ENCODE measurements at regions not wholly inside any gene's neighbourhood (a gene's known extent, or its start where the extent isn't known, plus 50 kb on each side); places are given as distances from the start of the nearest gene placed in this dataset.

DNA sequence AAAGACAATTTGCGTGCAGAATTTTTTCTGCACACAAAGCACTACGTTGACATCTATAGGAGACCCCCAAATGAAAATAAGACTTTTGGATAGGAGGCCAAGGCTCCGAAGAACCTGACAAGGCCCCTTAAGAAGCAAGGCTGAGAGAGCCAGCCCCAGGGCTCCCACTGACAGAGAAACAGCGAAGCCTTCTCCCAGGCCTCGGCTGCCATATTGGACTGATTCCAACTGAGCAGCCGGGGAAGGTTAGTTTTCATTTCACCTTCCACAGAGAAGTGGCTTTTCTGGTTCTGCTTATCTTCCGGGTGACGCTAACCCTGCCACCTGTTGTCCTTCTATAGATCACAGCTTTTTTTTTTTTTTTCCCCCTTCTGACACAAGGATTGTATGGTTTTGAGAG is 356.7 kb downstream of the SOX9 start:
- H3K4me3 ChIP-seq (ENCODE audit: low read length), result no peak overlapping the region
- H3K36me3 ChIP-seq (ENCODE audit: insufficient read depth, low read length), result no peaks in the 10 kb centered on the region
- no peak overlapping the region for H3K9ac ChIP-seq (ENCODE audit: low read depth, low read length)
- peak overlapping the region; percentile 89; the same call in 1 of the 2 replicates for H3K27ac ChIP-seq (ENCODE audit: low read depth, low read length)
- WGBS, result 94% methylated on average over 8 of the region's 8 CpGs
- peaks cover 33% of the 10 kb centered on the region for H3K4me1 ChIP-seq (ENCODE audit: insufficient read depth, low read length)
- H3K9me3 ChIP-seq (ENCODE audit: insufficient read depth, low read depth, low read length), result no peaks in the 10 kb centered on the region
- H3K27me3 ChIP-seq (ENCODE audit: insufficient read depth, low read length), result 0 out of 2 replicates have a peak, but pooled peaks cover 4% of the 10 kb centered on the region

DNA sequence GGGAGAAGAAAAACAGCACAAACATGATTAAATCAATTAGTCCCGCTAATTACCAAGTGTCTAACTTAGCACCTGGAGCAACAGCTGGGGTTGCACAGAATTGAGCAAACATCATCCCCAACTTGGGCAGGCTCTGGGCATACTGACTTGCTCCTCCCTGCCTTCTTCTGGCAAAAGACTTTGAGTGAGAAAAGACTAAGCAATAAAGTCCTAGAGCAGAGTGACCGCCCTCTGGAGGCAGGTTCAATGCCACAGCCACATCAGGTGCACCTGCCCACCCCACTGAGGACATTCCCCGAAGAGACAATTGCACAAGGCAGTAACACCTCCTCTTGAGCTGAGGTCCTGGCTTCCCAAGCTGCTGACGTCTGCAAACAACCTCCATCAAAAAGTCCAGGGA is 358.3 kb downstream of the SOX9 start:
- H3K9me3 ChIP-seq (ENCODE audit: insufficient read depth, low read depth, low read length), result no peaks in the 10 kb centered on the region
- peaks cover 33% of the 10 kb centered on the region for H3K4me1 ChIP-seq (ENCODE audit: insufficient read depth, low read length)
- no peak overlapping the region for H3K27ac ChIP-seq (ENCODE audit: low read depth, low read length)
- no peak overlapping the region for H3K4me3 ChIP-seq (ENCODE audit: low read length)
- H3K36me3 ChIP-seq (ENCODE audit: insufficient read depth, low read length), result no peaks in the 10 kb centered on the region
- H3K27me3 ChIP-seq (ENCODE audit: insufficient read depth, low read length), result 0 out of 2 replicates have a peak, but pooled peaks cover 4% of the 10 kb centered on the region
- 86% methylated on average over 4 of the region's 4 CpGs for WGBS
- no peak overlapping the region for H3K9ac ChIP-seq (ENCODE audit: low read depth, low read length)

DNA sequence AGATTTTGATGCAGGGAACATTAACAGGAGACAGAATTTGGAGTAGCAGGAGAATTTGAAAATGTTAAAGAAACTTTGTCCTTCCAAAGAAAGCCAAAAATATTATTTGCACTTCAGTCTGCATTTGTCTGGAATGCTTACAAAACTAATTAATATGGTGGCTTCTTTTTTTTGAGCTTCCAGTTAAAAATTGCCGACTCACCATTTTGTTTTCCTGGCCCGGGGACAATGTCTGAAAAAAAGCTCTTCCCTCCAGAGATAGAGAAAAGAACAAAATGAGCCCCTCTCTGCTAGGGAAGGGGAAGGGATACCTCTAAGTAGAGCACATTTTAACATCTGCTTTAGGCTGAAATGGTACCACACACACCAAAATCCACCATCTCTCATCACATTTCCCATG is 360.8 kb downstream of the SOX9 start:
- Histone ChIP-seq H3K4me1 (ENCODE audit: insufficient read depth, low read length) (peaks cover 12% of the 10 kb centered on the region), H3K4me3 (ENCODE audit: low read length) (no peak overlapping the region), H3K9me3 (ENCODE audit: insufficient read depth, low read depth, low read length) (no peaks in the 10 kb centered on the region), H3K36me3 (ENCODE audit: insufficient read depth, low read length) (no peaks in the 10 kb centered on the region), H3K9ac (ENCODE audit: low read depth, low read length) (no peak overlapping the region), H3K27me3 (ENCODE audit: insufficient read depth, low read length) (0 out of 2 replicates have a peak, but pooled peaks cover 4% of the 10 kb centered on the region), H3K27ac (ENCODE audit: low read depth, low read length) (no peak overlapping the region)
- WGBS, result 100% methylated on average over 2 of the region's 2 CpGs

GRCh38 chr17:72485596-72485995 is 364.8 kb downstream of the SOX9 start:
- H3K36me3 ChIP-seq (ENCODE audit: insufficient read depth, low read length), result no peaks in the 10 kb centered on the region
- 94% methylated on average over 3 of the region's 4 CpGs for WGBS
- H3K9me3 ChIP-seq (ENCODE audit: insufficient read depth, low read depth, low read length), result no peaks in the 10 kb centered on the region
- no peak overlapping the region for H3K9ac ChIP-seq (ENCODE audit: low read depth, low read length)
- H3K4me3 ChIP-seq (ENCODE audit: low read length), result no peak overlapping the region
- no peaks in the 10 kb centered on the region for H3K4me1 ChIP-seq (ENCODE audit: insufficient read depth, low read length)
- H3K27ac ChIP-seq (ENCODE audit: low read depth, low read length), result no peak overlapping the region
- H3K27me3 ChIP-seq (ENCODE audit: insufficient read depth, low read length), result no peaks in the 10 kb centered on the region

- H3K9ac ChIP-seq (ENCODE audit: low read depth, low read length), result no peak overlapping the region
- no peaks in the 10 kb centered on the region for H3K36me3 ChIP-seq (ENCODE audit: insufficient read depth, low read length)
- H3K27ac ChIP-seq (ENCODE audit: low read depth, low read length), result no peak overlapping the region
- no peaks in the 10 kb centered on the region for H3K4me1 ChIP-seq (ENCODE audit: insufficient read depth, low read length)
- H3K4me3 ChIP-seq (ENCODE audit: low read length), result no peak overlapping the region
- no peaks in the 10 kb centered on the region for H3K9me3 ChIP-seq (ENCODE audit: insufficient read depth, low read depth, low read length)
- H3K27me3 ChIP-seq (ENCODE audit: insufficient read depth, low read length), result no peaks in the 10 kb centered on the region
Measured at GRCh38 chr17:72486806-72487205, 366.0 kb downstream of the SOX9 start.

GRCh38 chr17:72487731-72488494 is 367.1 kb downstream of the SOX9 start:
- H3K4me3 ChIP-seq (ENCODE audit: low read length), result no peak overlapping the region
- no peaks in the 10 kb centered on the region for H3K9me3 ChIP-seq (ENCODE audit: insufficient read depth, low read depth, low read length)
- no peaks in the 10 kb centered on the region for H3K4me1 ChIP-seq (ENCODE audit: insufficient read depth, low read length)
- H3K27me3 ChIP-seq (ENCODE audit: insufficient read depth, low read length), result no peaks in the 10 kb centered on the region
- WGBS, result 86% methylated on average over 19 of the region's 19 CpGs
- H3K9ac ChIP-seq (ENCODE audit: low read depth, low read length), result no peak overlapping the region
- no peak overlapping the region for H3K27ac ChIP-seq (ENCODE audit: low read depth, low read length)
- H3K36me3 ChIP-seq (ENCODE audit: insufficient read depth, low read length), result no peaks in the 10 kb centered on the region

DNA sequence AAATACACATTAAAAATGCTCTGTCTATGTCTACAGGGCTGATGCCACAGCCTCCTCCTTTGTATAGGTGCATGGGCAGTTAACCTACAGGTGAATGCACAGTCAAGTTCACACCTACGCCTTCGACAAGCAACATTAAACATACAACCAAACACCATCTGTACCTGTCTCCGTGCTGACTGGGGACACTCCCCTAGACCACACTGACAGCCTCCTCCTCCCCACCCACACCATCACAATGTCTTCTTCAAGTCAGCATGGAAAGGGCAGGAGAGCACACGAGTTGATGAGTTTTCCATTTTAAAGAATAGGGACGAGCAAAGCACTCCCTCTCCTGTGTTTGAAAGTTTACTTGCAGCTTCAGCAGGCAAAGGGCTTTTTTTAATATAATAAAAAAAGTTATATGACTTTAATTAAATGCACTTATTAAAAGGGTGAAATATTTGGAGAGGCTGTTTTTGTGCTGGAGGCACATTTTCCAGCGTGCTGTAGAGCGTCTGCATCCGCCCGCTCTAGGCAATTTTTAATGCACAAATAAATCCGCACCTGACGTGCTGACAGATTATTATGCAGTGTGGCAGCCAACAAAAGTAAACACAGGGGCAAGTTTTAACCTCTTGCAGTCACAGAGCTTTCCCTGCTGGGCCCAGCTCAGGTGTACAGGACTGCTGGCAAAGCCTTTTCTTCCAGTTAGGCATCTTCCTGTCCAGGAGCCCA is 367.9 kb downstream of the SOX9 start:
- H3K9ac ChIP-seq (ENCODE audit: low read depth, low read length), result no peak overlapping the region
- WGBS, result 88% methylated on average over 11 of the region's 11 CpGs
- no peaks in the 10 kb centered on the region for H3K36me3 ChIP-seq (ENCODE audit: insufficient read depth, low read length)
- no peaks in the 10 kb centered on the region for H3K4me1 ChIP-seq (ENCODE audit: insufficient read depth, low read length)
- no peak overlapping the region for H3K4me3 ChIP-seq (ENCODE audit: low read length)
- no peak overlapping the region for H3K27ac ChIP-seq (ENCODE audit: low read depth, low read length)
- H3K9me3 ChIP-seq (ENCODE audit: insufficient read depth, low read depth, low read length), result no peaks in the 10 kb centered on the region
- H3K27me3 ChIP-seq (ENCODE audit: insufficient read depth, low read length), result no peaks in the 10 kb centered on the region

- Histone ChIP-seq H3K27me3 (ENCODE audit: insufficient read depth, low read length) (no peaks in the 10 kb centered on the region), H3K36me3 (ENCODE audit: insufficient read depth, low read length) (no peaks in the 10 kb centered on the region), H3K4me1 (ENCODE audit: insufficient read depth, low read length) (no peaks in the 10 kb centered on the region), H3K9me3 (ENCODE audit: insufficient read depth, low read depth, low read length) (no peaks in the 10 kb centered on the region), H3K27ac (ENCODE audit: low read depth, low read length) (no peak overlapping the region), H3K9ac (ENCODE audit: low read depth, low read length) (no peak overlapping the region), H3K4me3 (ENCODE audit: low read length) (no peak overlapping the region)
- WGBS, result 90% methylated on average over 5 of the region's 5 CpGs
Measured at GRCh38 chr17:72489272-72489641, 368.4 kb downstream of the SOX9 start.

GRCh38 chr17:72491102-72491501 is 370.3 kb downstream of the SOX9 start:
- WGBS, result 86% methylated on average over 2 of the region's 2 CpGs
- Histone ChIP-seq H3K9me3 (ENCODE audit: insufficient read depth, low read depth, low read length) (no peaks in the 10 kb centered on the region), H3K4me1 (ENCODE audit: insufficient read depth, low read length) (no peaks in the 10 kb centered on the region)

DNA sequence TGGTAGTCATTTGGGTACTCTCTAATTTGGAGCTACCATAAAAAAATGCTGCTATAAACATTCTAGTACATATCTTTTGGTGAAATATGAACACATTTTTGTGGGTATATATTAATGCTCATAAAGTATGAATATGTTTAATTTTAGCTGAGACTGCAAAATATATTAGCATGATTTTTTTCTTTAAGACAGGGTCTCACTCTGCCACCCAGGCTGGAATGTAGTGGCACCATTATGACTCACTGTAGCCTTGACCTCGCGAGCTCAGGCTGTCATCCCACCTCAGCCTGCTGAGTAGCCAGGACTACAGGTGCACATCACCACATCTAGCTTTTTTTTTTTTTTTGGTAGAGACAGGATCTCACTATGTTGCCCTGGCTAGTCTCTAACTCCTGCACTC is 371.7 kb downstream of the SOX9 start:
- Histone ChIP-seq H3K9ac (ENCODE audit: low read depth, low read length) (no peak overlapping the region), H3K27ac (ENCODE audit: low read depth, low read length) (no peak overlapping the region), H3K4me1 (ENCODE audit: insufficient read depth, low read length) (no peaks in the 10 kb centered on the region), H3K9me3 (ENCODE audit: insufficient read depth, low read depth, low read length) (no peaks in the 10 kb centered on the region), H3K4me3 (ENCODE audit: low read length) (no peak overlapping the region), H3K36me3 (ENCODE audit: insufficient read depth, low read length) (no peaks in the 10 kb centered on the region), H3K27me3 (ENCODE audit: insufficient read depth, low read length) (no peaks in the 10 kb centered on the region)
- WGBS, result 100% methylated on average over 2 of the region's 2 CpGs

More at GRCh38 chr17:72491102-72491501, 370.3 kb downstream of the SOX9 start:
- H3K4me3 ChIP-seq (ENCODE audit: low read length), result no peak overlapping the region
- H3K27ac ChIP-seq (ENCODE audit: low read depth, low read length), result no peak overlapping the region
- no peaks in the 10 kb centered on the region for H3K36me3 ChIP-seq (ENCODE audit: insufficient read depth, low read length)
- H3K9ac ChIP-seq (ENCODE audit: low read depth, low read length), result no peak overlapping the region
- H3K27me3 ChIP-seq (ENCODE audit: insufficient read depth, low read length), result no peaks in the 10 kb centered on the region

DNA sequence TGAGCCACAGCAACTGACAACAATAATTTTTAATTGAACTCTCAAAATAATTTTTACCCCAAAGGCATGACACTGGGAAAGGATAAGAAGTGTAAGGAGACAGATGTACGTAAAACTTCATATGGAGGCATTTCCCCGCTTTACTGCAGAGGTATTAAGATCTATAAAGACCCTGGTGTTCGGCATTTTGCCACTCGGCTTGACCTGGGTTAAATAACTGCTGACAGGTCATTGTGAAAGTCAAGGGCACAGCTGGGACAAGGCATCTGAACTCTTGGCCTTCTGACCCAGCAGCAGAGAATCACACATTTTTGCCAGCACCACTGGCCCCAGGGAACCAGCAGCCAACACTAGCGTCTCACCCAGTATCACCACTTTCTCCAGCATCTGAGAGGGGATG is 372.1 kb downstream of the SOX9 start:
- H3K4me3 ChIP-seq (ENCODE audit: low read length), result no peak overlapping the region
- no peaks in the 10 kb centered on the region for H3K36me3 ChIP-seq (ENCODE audit: insufficient read depth, low read length)
- H3K9ac ChIP-seq (ENCODE audit: low read depth, low read length), result no peak overlapping the region
- no peaks in the 10 kb centered on the region for H3K9me3 ChIP-seq (ENCODE audit: insufficient read depth, low read depth, low read length)
- H3K4me1 ChIP-seq (ENCODE audit: insufficient read depth, low read length), result no peaks in the 10 kb centered on the region
- no peaks in the 10 kb centered on the region for H3K27me3 ChIP-seq (ENCODE audit: insufficient read depth, low read length)
- H3K27ac ChIP-seq (ENCODE audit: low read depth, low read length), result no peak overlapping the region
- WGBS, result 94% methylated on average over 5 of the region's 5 CpGs

Measured in HUES64 (cell line).